ENCODE measurements at regions not wholly inside any gene's neighbourhood (a gene's known extent, or its start where the extent isn't known, plus 50 kb on each side); places are given as distances from the start of the nearest gene placed in this dataset.

- DNase-seq (ENCODE audit: low read depth in 1 of 2, low spot score in 1 of 2): no peak
- in situ Hi-C loops (cut with HindIII; ENCODE audit: low pct_unique_long_range_greater_than_20kb, low sequenced_read_pairs): no loop called here
- no peak for TF ChIP-seq JUND (IDR thresholded peaks at IDR 0.05; ENCODE audit: low read depth)
Observed at GRCh38 chr3:66797889-66798560, 200.1 kb upstream of the KBTBD8 start.

GRCh38 chr3:66800941-66801545 lies 197.1 kb upstream of the KBTBD8 start:
- DNase-seq (ENCODE audit: low read depth in 1 of 2, low spot score in 1 of 2): no peak
- in situ Hi-C loops (cut with HindIII; ENCODE audit: low pct_unique_long_range_greater_than_20kb, low sequenced_read_pairs): no loop called here
- TF ChIP-seq JUND (IDR thresholded peaks at IDR 0.05; ENCODE audit: low read depth): no peak

GRCh38 chr3:66803206-66803605 lies 194.9 kb upstream of the KBTBD8 start:
- peak in 1 of 2 experiments; percentile 30 for DNase-seq (ENCODE audit: low read depth in 1 of 2, low spot score in 1 of 2)
- in situ Hi-C loops (cut with HindIII; ENCODE audit: low pct_unique_long_range_greater_than_20kb, low sequenced_read_pairs): no loop called here
- TF ChIP-seq JUND (IDR thresholded peaks at IDR 0.05; ENCODE audit: low read depth): no peak

- in situ Hi-C loops (cut with HindIII; ENCODE audit: low pct_unique_long_range_greater_than_20kb, low sequenced_read_pairs): no loop called here
- TF ChIP-seq JUND (IDR thresholded peaks at IDR 0.05; ENCODE audit: low read depth): no peak
- DNase-seq (ENCODE audit: low read depth in 1 of 2, low spot score in 1 of 2): no peak
Observed at GRCh38 chr3:66803721-66804695, 194.1 kb upstream of the KBTBD8 start.

- in situ Hi-C loops (cut with HindIII; ENCODE audit: low pct_unique_long_range_greater_than_20kb, low sequenced_read_pairs): no loop called here
- no peak for TF ChIP-seq JUND (IDR thresholded peaks at IDR 0.05; ENCODE audit: low read depth)
- DNase-seq (ENCODE audit: low read depth in 1 of 2, low spot score in 1 of 2): no peak
Observed at GRCh38 chr3:66808891-66809594, 189.1 kb upstream of the KBTBD8 start.

- no peak for DNase-seq (ENCODE audit: low read depth in 1 of 2, low spot score in 1 of 2)
- in situ Hi-C loops (cut with HindIII; ENCODE audit: low pct_unique_long_range_greater_than_20kb, low sequenced_read_pairs): no loop called here
- TF ChIP-seq JUND (IDR thresholded peaks at IDR 0.05; ENCODE audit: low read depth): no peak
Observed at GRCh38 chr3:66809595-66809958, 188.5 kb upstream of the KBTBD8 start.

GRCh38 chr3:66812136-66812535 lies 186.0 kb upstream of the KBTBD8 start:
- no peak for TF ChIP-seq JUND (IDR thresholded peaks at IDR 0.05; ENCODE audit: low read depth)
- DNase-seq (ENCODE audit: low read depth in 1 of 2, low spot score in 1 of 2): no peak
- in situ Hi-C loops (cut with HindIII; ENCODE audit: low pct_unique_long_range_greater_than_20kb, low sequenced_read_pairs): no loop called here

GRCh38 chr3:66812741-66813140 lies 185.4 kb upstream of the KBTBD8 start:
- no peak for TF ChIP-seq JUND (IDR thresholded peaks at IDR 0.05; ENCODE audit: low read depth)
- in situ Hi-C loops (cut with HindIII; ENCODE audit: low pct_unique_long_range_greater_than_20kb, low sequenced_read_pairs): no loop called here
- DNase-seq (ENCODE audit: low read depth in 1 of 2, low spot score in 1 of 2): no peak

- DNase-seq (ENCODE audit: low read depth in 1 of 2, low spot score in 1 of 2): peak in 1 of 2 experiments; percentile 63
- in situ Hi-C loops (cut with HindIII; ENCODE audit: low pct_unique_long_range_greater_than_20kb, low sequenced_read_pairs): no loop called here
Observed at GRCh38 chr3:66816090-66816761, 181.9 kb upstream of the KBTBD8 start.

GRCh38 chr3:66817951-66818557 lies 180.1 kb upstream of the KBTBD8 start:
- no peak for TF ChIP-seq JUND (IDR thresholded peaks at IDR 0.05; ENCODE audit: low read depth)
- in situ Hi-C loops (cut with HindIII; ENCODE audit: low pct_unique_long_range_greater_than_20kb, low sequenced_read_pairs): no loop called here
- no peak for DNase-seq (ENCODE audit: low read depth in 1 of 2, low spot score in 1 of 2)

More at GRCh38 chr3:66816090-66816761, 181.9 kb upstream of the KBTBD8 start:
- TF ChIP-seq JUND (IDR thresholded peaks at IDR 0.05; ENCODE audit: low read depth): no peak

GRCh38 chr3:66819993-66820501 lies 178.1 kb upstream of the KBTBD8 start:
- no peak for TF ChIP-seq JUND (IDR thresholded peaks at IDR 0.05; ENCODE audit: low read depth)
- in situ Hi-C loops (cut with HindIII; ENCODE audit: low pct_unique_long_range_greater_than_20kb, low sequenced_read_pairs): no loop called here
- DNase-seq (ENCODE audit: low read depth in 1 of 2, low spot score in 1 of 2): no peak

Data from T47D (cell line).